ENCODE measurements at regions not wholly inside any gene's neighbourhood (a gene's known extent, or its start where the extent isn't known, plus 50 kb on each side); places are given as distances from the start of the nearest gene placed in this dataset.

DNA sequence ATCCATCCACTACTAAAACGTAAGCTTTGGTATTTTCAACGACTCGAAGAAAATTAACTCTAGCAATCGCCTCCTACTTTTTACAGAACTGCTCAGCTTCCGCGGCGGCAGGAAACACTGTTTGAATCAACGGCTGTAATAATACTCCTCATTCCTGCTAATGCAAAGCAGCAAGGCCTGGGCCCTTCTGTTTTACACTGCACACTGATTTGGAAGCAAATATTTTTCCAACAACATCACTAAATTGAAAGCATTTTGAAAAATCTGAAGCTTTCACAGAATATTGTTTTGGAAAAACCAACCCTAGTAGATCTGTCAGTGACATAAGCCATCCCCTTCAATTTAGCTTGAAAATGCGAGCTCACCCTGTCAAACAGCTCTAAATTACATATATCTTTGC lies 261.2 kb downstream of the TXNL1 start:
- Mint-ChIP-seq H3K4me1 (peaks cover 6% of the 10 kb centered on the region), H3K27ac (no peak overlapping the region), H3K36me3 (no peaks in the 10 kb centered on the region), H3K9me3 (peaks cover 3% of the 10 kb centered on the region), H3K27me3 (ENCODE audit: insufficient read depth, low read depth) (no peaks in the 10 kb centered on the region), H3K4me3 (no peak overlapping the region)
- H3K27me3 ChIP-seq = no peaks in the 10 kb centered on the region
- H3K4me2 ChIP-seq = no peak overlapping the region
- no peaks in the 10 kb centered on the region for H3K36me3 ChIP-seq
- no peaks in the 10 kb centered on the region for H3K79me2 ChIP-seq (ENCODE audit: low read depth)
- no peak overlapping the region for H3K4me3 ChIP-seq
- no peaks in the 10 kb centered on the region for H4K20me1 ChIP-seq (ENCODE audit: low read depth)
- H2AFZ ChIP-seq (replicated peaks) = peak overlapping the region; percentile 60
- H3K4me1 ChIP-seq = no peaks in the 10 kb centered on the region
- H3K27ac ChIP-seq = no peak overlapping the region
- no peaks in the 10 kb centered on the region for H3K9me3 ChIP-seq (ENCODE audit: low read depth)
- H3F3A ChIP-seq (ENCODE audit: low read depth) = no peaks in the 10 kb centered on the region
- no peak for DNase-seq (ENCODE audit: low spot score)
- no peak overlapping the region for H3K9ac ChIP-seq
- TF ChIP-seq EZH2 (IDR thresholded peaks at IDR 0.05) (no peak), EZH2phosphoT487 (IDR thresholded peaks at IDR 0.05) (no peak)
- TF ChIP-seq, protein P1, sequence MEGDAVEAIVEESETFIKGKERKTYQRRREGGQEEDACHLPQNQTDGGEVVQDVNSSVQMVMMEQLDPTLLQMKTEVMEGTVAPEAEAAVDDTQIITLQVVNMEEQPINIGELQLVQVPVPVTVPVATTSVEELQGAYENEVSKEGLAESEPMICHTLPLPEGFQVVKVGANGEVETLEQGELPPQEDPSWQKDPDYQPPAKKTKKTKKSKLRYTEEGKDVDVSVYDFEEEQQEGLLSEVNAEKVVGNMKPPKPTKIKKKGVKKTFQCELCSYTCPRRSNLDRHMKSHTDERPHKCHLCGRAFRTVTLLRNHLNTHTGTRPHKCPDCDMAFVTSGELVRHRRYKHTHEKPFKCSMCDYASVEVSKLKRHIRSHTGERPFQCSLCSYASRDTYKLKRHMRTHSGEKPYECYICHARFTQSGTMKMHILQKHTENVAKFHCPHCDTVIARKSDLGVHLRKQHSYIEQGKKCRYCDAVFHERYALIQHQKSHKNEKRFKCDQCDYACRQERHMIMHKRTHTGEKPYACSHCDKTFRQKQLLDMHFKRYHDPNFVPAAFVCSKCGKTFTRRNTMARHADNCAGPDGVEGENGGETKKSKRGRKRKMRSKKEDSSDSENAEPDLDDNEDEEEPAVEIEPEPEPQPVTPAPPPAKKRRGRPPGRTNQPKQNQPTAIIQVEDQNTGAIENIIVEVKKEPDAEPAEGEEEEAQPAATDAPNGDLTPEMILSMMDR (IDR thresholded peaks at IDR 0.05) = no peak

DNA sequence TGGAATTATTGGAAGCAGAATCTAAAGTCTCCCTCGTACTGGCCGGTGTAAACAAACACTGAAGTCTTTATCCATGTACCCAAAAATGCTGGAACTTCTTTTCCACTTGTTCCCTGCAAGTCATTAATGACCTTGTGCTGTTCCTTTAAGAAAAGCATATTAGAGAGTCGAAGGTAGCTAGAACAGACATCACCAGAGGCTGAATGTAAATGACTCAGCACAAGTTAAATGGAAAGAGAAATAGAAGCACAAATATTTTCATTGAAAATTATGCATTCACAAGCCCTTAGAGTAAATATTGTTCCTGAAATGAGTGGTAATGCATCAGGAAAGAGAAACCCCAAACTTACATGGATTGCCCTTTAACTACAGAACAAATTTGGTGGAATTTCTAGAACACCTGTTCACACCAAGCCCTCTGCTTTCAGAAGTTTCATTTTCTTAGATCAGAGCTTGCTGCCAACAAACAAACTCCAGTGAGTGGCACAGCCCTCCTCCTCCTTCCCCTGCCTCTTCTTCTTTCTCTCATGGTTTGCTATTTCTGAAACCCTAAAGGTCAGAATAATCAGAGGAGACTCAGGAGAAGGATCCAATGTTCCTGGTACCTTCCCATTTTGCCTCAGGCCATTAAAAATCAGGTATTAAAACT lies 264.3 kb downstream of the TXNL1 start:
- Histone ChIP-seq H3K9me3 (ENCODE audit: low read depth) (no peaks in the 10 kb centered on the region), H3K4me3 (no peak overlapping the region), H3K27me3 (no peaks in the 10 kb centered on the region), H3K79me2 (ENCODE audit: low read depth) (no peaks in the 10 kb centered on the region), H4K20me1 (ENCODE audit: low read depth) (no peaks in the 10 kb centered on the region), H3K36me3 (no peaks in the 10 kb centered on the region), H3F3A (ENCODE audit: low read depth) (no peaks in the 10 kb centered on the region), H3K4me1 (no peaks in the 10 kb centered on the region), H3K9ac (no peak overlapping the region), H3K27ac (no peak overlapping the region), H3K4me2 (no peak overlapping the region), H2AFZ (replicated peaks) (no peak overlapping the region)
- Mint-ChIP-seq H3K36me3 (no peaks in the 10 kb centered on the region), H3K4me3 (no peak overlapping the region), H3K27me3 (ENCODE audit: insufficient read depth, low read depth) (no peaks in the 10 kb centered on the region), H3K4me1 (peaks cover 2% of the 10 kb centered on the region), H3K9me3 (no peaks in the 10 kb centered on the region), H3K27ac (no peak overlapping the region)
- no peak for DNase-seq (ENCODE audit: low spot score)
- TF ChIP-seq, protein P1 (IDR thresholded peaks at IDR 0.05) = no peak
- TF ChIP-seq EZH2 (IDR thresholded peaks at IDR 0.05) (no peak), EZH2phosphoT487 (IDR thresholded peaks at IDR 0.05) (no peak)

DNA sequence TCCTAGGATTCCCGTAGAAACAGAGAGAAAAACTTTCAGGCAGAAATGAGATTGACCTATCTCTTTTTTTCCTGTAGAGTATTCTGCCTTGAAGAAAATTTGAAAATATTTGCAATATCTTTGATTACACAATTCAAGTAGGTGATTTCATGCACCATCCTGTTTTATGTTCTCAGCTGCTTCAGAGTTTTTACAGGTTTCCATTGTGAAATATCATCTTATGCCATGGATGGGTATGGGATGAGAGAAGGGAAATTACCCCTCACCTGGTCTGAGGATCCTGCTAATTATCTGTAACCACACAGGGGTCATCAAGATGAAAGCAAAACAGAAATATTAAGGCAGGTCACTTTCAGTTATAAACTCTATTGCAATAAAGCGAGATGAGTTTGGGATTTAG lies 264.8 kb downstream of the TXNL1 start:
- DNase-seq (ENCODE audit: low spot score) = no peak
- no peaks in the 10 kb centered on the region for H3K36me3 ChIP-seq
- H3K9me3 ChIP-seq (ENCODE audit: low read depth) = no peaks in the 10 kb centered on the region
- no peak overlapping the region for H3K4me2 ChIP-seq
- no peaks in the 10 kb centered on the region for H3F3A ChIP-seq (ENCODE audit: low read depth)
- no peaks in the 10 kb centered on the region for H3K4me1 ChIP-seq
- Mint-ChIP-seq H3K4me3 (no peak overlapping the region), H3K9me3 (no peaks in the 10 kb centered on the region), H3K4me1 (no peaks in the 10 kb centered on the region), H3K27ac (no peak overlapping the region), H3K27me3 (ENCODE audit: insufficient read depth, low read depth) (no peaks in the 10 kb centered on the region), H3K36me3 (no peaks in the 10 kb centered on the region)
- H3K27ac ChIP-seq = no peak overlapping the region
- no peaks in the 10 kb centered on the region for H4K20me1 ChIP-seq (ENCODE audit: low read depth)
- TF ChIP-seq, protein P1 (IDR thresholded peaks at IDR 0.05) = no peak
- TF ChIP-seq EZH2 (IDR thresholded peaks at IDR 0.05) = no peak
- no peak for TF ChIP-seq EZH2phosphoT487 (IDR thresholded peaks at IDR 0.05)
- H3K27me3 ChIP-seq = no peaks in the 10 kb centered on the region
- no peak overlapping the region for H2AFZ ChIP-seq (replicated peaks)
- H3K9ac ChIP-seq = no peak overlapping the region
- no peaks in the 10 kb centered on the region for H3K79me2 ChIP-seq (ENCODE audit: low read depth)
- H3K4me3 ChIP-seq = no peak overlapping the region
